Left ventricle myocardium inferior (tissue), 1 donor: ENCODE measurements at regions not wholly inside any gene's neighbourhood (a gene's known extent, or its start where the extent isn't known, plus 50 kb on each side); places are given as distances from the start of the nearest gene placed in this dataset.

ENCODE experiments used
- DNase-seq: peaks from one replicate; pipeline ENCODE4 v3.0.0-alpha.2; 2020
- H3K27ac ChIP-seq: fragments of 200-600 bp; replicated peaks from 2 replicates; pipeline ENCODE4 v1.8.0; 2021
- H3K27me3 ChIP-seq: fragments of 200-600 bp; 2 replicates; pipeline ENCODE4 v1.8.0; 2021; ENCODE audit warnings: low read depth
- H3K36me3 ChIP-seq: fragments of 200-600 bp; 2 replicates; pipeline ENCODE4 v1.8.0; 2021
- H3K4me1 ChIP-seq: fragments of 200-600 bp; 2 replicates; pipeline ENCODE4 v1.8.0; 2021
- H3K4me3 ChIP-seq: fragments of 200-600 bp; 2 replicates; pipeline ENCODE4 v1.8.0; 2021; ENCODE audit warnings: mild to moderate bottlenecking, moderate library complexity
- H3K9me3 ChIP-seq: fragments of 200-600 bp; replicated peaks from 2 replicates; pipeline ENCODE4 v1.8.0; 2021
- intact Hi-C: fragments of 100-400 bp; cut with micrococcal nuclease; formaldehyde crosslinking; loops from one replicate; pipeline ENCODE4 v1.11.0; 2022
- TF ChIP-seq, protein P1 (sequence below): fragments of 200-600 bp; IDR thresholded peaks from 2 replicates; pipeline ENCODE4 v1.8.0; 2021; ENCODE audit warnings: antibody characterized with exemption, mild to moderate bottlenecking, borderline replicate concordance
- donor health status: DM: no; HTN: yes; CAD: no; lungs with severe emphysema.

DNA sequence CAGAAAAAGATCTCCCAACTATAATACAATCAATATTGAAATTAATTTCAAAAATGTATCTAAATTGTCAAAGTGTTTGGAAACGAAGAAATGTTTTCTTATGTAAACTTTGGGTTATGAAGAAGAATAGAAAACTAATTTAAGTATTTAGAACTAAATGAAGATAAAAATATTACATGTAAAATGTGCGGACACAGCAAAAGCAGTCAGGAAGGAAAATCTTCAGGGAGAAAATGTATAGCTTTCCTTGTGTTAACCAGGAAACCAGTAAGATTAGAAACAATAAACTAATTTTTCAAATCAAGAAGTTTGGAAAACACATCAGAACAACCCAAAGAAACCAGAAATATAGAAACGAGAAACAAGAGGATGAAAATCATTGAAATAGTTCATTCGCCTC is 466.5 kb downstream of the BRD1 start:
- Histone ChIP-seq H3K9me3 (peaks cover 16% of the 10 kb centered on the region), H3K27ac (no peak overlapping the region), H3K36me3 (no peaks in the 10 kb centered on the region), H3K27me3 (peaks cover 84% of the 10 kb centered on the region), H3K4me1 (no peaks in the 10 kb centered on the region), H3K4me3 (no peak overlapping the region)
- TF ChIP-seq, protein P1, sequence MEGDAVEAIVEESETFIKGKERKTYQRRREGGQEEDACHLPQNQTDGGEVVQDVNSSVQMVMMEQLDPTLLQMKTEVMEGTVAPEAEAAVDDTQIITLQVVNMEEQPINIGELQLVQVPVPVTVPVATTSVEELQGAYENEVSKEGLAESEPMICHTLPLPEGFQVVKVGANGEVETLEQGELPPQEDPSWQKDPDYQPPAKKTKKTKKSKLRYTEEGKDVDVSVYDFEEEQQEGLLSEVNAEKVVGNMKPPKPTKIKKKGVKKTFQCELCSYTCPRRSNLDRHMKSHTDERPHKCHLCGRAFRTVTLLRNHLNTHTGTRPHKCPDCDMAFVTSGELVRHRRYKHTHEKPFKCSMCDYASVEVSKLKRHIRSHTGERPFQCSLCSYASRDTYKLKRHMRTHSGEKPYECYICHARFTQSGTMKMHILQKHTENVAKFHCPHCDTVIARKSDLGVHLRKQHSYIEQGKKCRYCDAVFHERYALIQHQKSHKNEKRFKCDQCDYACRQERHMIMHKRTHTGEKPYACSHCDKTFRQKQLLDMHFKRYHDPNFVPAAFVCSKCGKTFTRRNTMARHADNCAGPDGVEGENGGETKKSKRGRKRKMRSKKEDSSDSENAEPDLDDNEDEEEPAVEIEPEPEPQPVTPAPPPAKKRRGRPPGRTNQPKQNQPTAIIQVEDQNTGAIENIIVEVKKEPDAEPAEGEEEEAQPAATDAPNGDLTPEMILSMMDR = no peak
- DNase-seq = no peak
- intact Hi-C loops = no loop called here

DNA sequence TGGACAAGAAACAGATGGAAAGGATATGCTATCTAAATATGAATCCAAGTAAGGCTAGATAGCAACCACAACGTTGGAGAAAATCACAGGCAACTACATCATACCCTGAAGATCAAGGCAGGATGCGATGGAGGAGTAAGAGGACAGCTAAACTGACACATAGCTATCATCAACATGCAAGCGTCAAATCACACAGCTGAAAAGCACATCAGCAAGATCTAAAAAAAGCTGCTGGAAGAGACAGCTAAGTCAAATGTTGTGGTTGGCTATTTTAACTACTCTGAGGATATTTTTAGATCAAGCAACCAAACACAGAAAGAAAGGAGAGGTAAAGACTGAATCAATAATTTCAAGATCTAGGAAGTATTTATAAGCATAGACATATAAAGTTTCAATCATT is 466.9 kb downstream of the BRD1 start:
- DNase-seq = no peak
- Histone ChIP-seq H3K27me3 (peaks cover 84% of the 10 kb centered on the region), H3K4me3 (no peak overlapping the region), H3K36me3 (no peaks in the 10 kb centered on the region), H3K9me3 (peaks cover 16% of the 10 kb centered on the region), H3K27ac (no peak overlapping the region), H3K4me1 (no peaks in the 10 kb centered on the region)
- TF ChIP-seq, protein P1 = no peak
- intact Hi-C loops = no loop called here

DNA sequence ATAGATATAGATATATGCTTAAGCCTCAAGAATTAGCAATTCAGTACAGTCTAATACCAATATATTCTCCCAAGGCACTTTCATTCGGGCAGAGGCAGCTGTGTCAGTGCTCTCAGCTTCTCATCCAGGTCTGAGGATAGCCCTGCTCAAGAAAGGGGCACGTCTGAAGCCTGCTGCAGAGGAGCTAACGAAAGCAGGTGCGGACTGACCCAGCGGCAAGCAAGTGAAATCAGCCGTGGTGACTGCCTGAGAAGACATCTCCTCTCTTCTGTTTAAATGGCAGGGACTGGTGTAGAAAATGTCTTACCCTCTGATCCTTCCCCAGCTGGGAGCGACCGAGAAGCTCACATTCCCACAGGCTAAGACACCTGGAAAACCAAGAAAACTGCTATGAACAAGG is 468.6 kb downstream of the BRD1 start:
- Histone ChIP-seq H3K4me1 (no peaks in the 10 kb centered on the region), H3K4me3 (no peak overlapping the region), H3K27ac (no peak overlapping the region), H3K27me3 (peaks cover 86% of the 10 kb centered on the region), H3K36me3 (no peaks in the 10 kb centered on the region), H3K9me3 (peaks cover 16% of the 10 kb centered on the region)
- intact Hi-C loops = no loop called here
- TF ChIP-seq, protein P1 = no peak
- DNase-seq = no peak

DNA sequence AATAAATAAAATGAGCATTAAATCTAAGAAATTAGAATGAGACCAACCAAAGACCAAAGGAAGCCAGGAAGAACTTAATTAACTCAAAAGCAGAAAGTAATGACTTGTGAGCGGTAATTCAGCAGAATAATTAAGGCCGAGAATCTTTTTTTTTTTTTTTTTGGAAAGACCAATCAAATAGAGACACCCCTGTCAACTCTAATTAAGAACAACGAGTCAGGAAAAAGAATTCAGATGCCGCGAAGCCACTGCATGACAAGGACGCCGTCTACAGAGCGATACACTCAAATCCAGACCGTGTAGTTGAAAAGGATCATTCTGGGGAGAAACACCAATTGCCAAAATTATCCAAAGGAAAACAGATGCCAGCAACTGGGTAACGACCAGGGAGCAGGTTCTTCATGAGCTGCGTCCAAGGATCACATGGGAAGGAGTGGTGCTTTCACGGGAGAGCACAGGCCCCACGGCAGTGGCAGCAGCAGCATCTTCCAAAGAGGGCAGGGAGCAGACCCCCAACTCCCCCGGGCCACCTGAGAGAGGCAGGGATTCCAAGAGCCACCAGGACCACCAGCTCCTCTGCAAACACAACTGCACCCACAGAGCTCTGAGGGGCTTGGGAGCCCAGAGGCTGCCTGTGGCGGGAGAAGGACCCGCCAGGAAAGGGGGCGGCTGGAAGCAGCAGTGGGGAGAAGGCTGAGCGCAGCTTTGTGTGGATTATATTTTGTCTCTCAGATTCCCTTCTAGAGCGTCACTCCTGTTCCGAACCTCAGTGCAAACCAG is 469.8 kb downstream of the BRD1 start:
- Histone ChIP-seq H3K4me1 (no peaks in the 10 kb centered on the region), H3K9me3 (peaks cover 16% of the 10 kb centered on the region), H3K36me3 (no peaks in the 10 kb centered on the region), H3K4me3 (no peak overlapping the region), H3K27me3 (peaks cover 87% of the 10 kb centered on the region), H3K27ac (no peak overlapping the region)
- TF ChIP-seq, protein P1 = no peak
- intact Hi-C loops = no loop called here
- DNase-seq = no peak

- intact Hi-C loops = no loop called here
- no peak for DNase-seq
- Histone ChIP-seq H3K4me1 (no peaks in the 10 kb centered on the region), H3K9me3 (peaks cover 16% of the 10 kb centered on the region), H3K27ac (no peak overlapping the region), H3K36me3 (no peaks in the 10 kb centered on the region), H3K4me3 (no peak overlapping the region), H3K27me3 (peaks cover 90% of the 10 kb centered on the region)
- TF ChIP-seq, protein P1 = no peak
Measured at GRCh38 chr22:49356428-49356827, 471.2 kb downstream of the BRD1 start.
